Stimulated activated CD4-positive, alpha-beta T cell treated with anti-CD3 and anti-CD28 coated beads, Interleukin-2, amount 100 ng/mL, for 24 hours (primary cell): ENCODE measurements at regions not wholly inside any gene's neighbourhood (a gene's known extent, or its start where the extent isn't known, plus 50 kb on each side); places are given as distances from the start of the nearest gene placed in this dataset.
"Not testable (repeated sequence)": the region's sequence is repeated elsewhere in the genome, so short reads cannot be mapped to it uniquely, and the experiment has no call there.

Experiments
- DNase-seq, 2 donors: peaks; one replicate each; pipeline ENCODE4 v3.0.0-alpha.2; 2020

GRCh38 chr21:28332796-28333195 lies 659.9 kb downstream of the LTN1 start:
- DNase-seq, result no peak

GRCh38 chr21:28325618-28326017 lies 667.1 kb downstream of the LTN1 start:
- no peak for DNase-seq

GRCh38 chr21:28324690-28325089 lies 668.0 kb downstream of the LTN1 start:
- no peak for DNase-seq

- no peak for DNase-seq
Observed at GRCh38 chr21:28317177-28317950, 675.3 kb downstream of the LTN1 start.

GRCh38 chr21:28311411-28312190 lies 681.1 kb downstream of the LTN1 start:
- no peak for DNase-seq

- DNase-seq, result no peak
Observed at GRCh38 chr21:28310711-28311110, 682.0 kb downstream of the LTN1 start.

GRCh38 chr21:28310171-28310685 lies 682.4 kb downstream of the LTN1 start:
- no peak for DNase-seq

GRCh38 chr21:28309596-28309995 lies 683.1 kb downstream of the LTN1 start:
- DNase-seq, result no peak

- no peak for DNase-seq
Observed at GRCh38 chr21:28308516-28308915, 684.2 kb downstream of the LTN1 start.

GRCh38 chr21:28299946-28300345 lies 692.7 kb downstream of the LTN1 start:
- DNase-seq, result no peak

GRCh38 chr21:28298251-28298672 lies 694.4 kb downstream of the LTN1 start:
- no peak for DNase-seq

- DNase-seq, result no peak
Observed at GRCh38 chr21:28294051-28294450, 698.6 kb downstream of the LTN1 start.

- no peak for DNase-seq
Observed at GRCh38 chr21:28283641-28284490, 708.8 kb downstream of the LTN1 start.

- DNase-seq, result no peak
Observed at GRCh38 chr21:28282833-28283232, 709.8 kb downstream of the LTN1 start.

- not testable (repeated sequence) for DNase-seq
Observed at GRCh38 chr21:28281357-28281756, 711.3 kb downstream of the LTN1 start.

GRCh38 chr21:28280611-28281010 lies 712.1 kb downstream of the LTN1 start:
- no peak for DNase-seq

GRCh38 chr21:28277324-28277723 lies 715.4 kb downstream of the LTN1 start:
- DNase-seq, result no peak

- no peak for DNase-seq
Observed at GRCh38 chr21:28272272-28272992, 720.2 kb downstream of the LTN1 start.

GRCh38 chr21:28269173-28269572 lies 723.5 kb downstream of the LTN1 start:
- DNase-seq, result no peak

- DNase-seq, result no peak
Observed at GRCh38 chr21:28268685-28269084, 724.0 kb downstream of the LTN1 start.

- no peak for DNase-seq
Observed at GRCh38 chr21:28267449-28267848, 725.2 kb downstream of the LTN1 start.

- no peak for DNase-seq
Observed at GRCh38 chr21:28266061-28266460, 726.6 kb downstream of the LTN1 start.
